AG09309 (cell line): ENCODE measurements at regions not wholly inside any gene's neighbourhood (a gene's known extent, or its start where the extent isn't known, plus 50 kb on each side); places are given as distances from the start of the nearest gene placed in this dataset.
A peak's percentile ranks its signal among the peaks of the same experiment; 100 is the strongest.

Experiments used
- DNase-seq: peaks from one replicate; pipeline ENCODE4 v3.0.0-alpha.2; 2010; ENCODE audit warnings: low read depth
- H3K4me3 ChIP-seq: 2 replicates; pipeline ENCODE4 v1.5.1; 2011; ENCODE audit warnings: mild to moderate bottlenecking, low read depth, low read length, moderate library complexity; ENCODE audit not compliant: control insufficient read depth
- CTCF ChIP-seq: IDR thresholded peaks from 2 replicates; pipeline ENCODE4 v1.5.1; 2011; ENCODE audit warnings: mild to moderate bottlenecking, low read depth, low read length, inconsistent platforms; ENCODE audit not compliant: insufficient read depth, control insufficient read depth; ENCODE audit errors: missing control alignments

- H3K4me3 ChIP-seq = no peak overlapping the region
- no peak for TF ChIP-seq CTCF
- DNase-seq = peak; percentile 52
Observed at GRCh38 chr15:94177112-94177511, 54.2 kb upstream of the MCTP2 start.

GRCh38 chr15:94175420-94175819 is 55.9 kb upstream of the MCTP2 start:
- no peak for TF ChIP-seq CTCF
- no peak for DNase-seq
- no peak overlapping the region for H3K4me3 ChIP-seq

GRCh38 chr15:94174399-94174802 is 57.0 kb upstream of the MCTP2 start:
- H3K4me3 ChIP-seq = no peak overlapping the region
- DNase-seq = peak; percentile 84
- TF ChIP-seq CTCF = no peak

DNA sequence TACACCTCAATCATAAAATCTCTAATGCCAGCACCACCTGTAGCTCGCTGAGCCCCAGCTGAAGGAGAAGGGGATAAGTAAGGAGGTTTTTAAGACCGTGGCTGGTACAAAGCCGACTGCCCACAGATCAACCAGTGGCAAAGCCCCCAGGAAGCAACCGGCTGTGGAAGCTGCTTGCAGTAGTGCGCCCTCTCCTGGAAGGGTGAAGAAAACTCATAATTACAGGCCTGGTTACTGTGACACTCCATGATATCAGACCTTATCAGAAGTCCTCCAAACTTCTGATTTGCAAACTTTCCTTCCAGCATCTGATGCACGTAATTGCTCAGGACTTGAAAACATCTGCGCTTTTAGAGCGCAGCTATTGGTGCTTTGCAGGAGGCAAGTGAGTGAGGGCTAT is 63.1 kb upstream of the MCTP2 start:
- no peak overlapping the region for H3K4me3 ChIP-seq
- TF ChIP-seq CTCF = peak; percentile 30
- no peak for DNase-seq

DNA sequence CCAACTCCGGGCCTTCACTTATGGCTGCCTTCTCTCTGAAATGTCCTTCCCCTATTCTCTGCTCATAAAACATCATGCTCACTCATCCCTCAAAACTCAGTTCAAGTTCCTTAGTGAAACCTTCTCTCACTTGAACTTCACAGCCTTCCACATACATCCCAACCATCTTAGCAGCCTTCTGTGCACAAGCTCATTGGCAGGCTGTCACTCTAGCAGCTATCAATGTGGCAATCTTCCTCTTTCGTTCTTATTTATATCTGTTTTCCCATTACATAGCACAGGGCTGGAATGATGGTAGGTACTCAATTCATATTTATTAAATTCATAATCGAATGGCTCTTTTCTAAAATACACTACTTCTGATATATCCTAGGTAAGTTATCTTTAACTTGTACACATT is 66.4 kb upstream of the MCTP2 start:
- H3K4me3 ChIP-seq = no peak overlapping the region
- TF ChIP-seq CTCF = no peak
- DNase-seq = no peak

DNA sequence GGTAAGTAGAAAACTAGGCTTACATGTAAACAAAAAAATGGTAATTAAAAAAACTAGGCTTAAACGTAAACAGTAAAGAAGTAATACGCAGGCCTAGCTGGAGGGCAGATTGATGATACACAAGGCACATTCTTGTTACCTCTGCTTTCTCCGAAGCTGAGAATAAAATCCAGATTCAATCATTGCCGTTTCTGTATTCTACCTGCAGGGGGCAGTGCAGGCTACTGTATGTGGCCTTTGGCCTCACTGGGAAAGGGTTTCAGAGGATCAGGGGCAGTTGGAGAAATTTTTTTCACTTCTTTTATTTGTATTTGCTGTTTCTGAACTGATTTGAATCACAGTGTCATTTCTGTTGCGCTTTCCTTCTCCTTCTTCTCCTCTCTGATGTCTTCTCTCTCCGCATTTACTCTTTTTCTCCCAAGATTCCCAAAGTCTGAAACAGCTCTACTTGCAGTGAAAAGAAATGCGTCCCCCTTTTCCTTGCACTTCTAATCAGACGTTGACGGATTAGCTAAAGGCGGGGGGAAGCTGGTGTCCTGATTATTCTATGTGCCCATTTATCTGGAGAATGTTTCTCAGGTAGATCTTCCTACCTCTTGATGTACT is 67.1 kb upstream of the MCTP2 start:
- peak; percentile 74 for TF ChIP-seq CTCF
- no peak overlapping the region for H3K4me3 ChIP-seq
- no peak for DNase-seq

GRCh38 chr15:94162939-94163338 is 68.4 kb upstream of the MCTP2 start:
- DNase-seq = no peak
- H3K4me3 ChIP-seq = no peak overlapping the region
- no peak for TF ChIP-seq CTCF
